ENCODE measurements at regions not wholly inside any gene's neighbourhood (a gene's known extent, or its start where the extent isn't known, plus 50 kb on each side); places are given as distances from the start of the nearest gene placed in this dataset.

DNA sequence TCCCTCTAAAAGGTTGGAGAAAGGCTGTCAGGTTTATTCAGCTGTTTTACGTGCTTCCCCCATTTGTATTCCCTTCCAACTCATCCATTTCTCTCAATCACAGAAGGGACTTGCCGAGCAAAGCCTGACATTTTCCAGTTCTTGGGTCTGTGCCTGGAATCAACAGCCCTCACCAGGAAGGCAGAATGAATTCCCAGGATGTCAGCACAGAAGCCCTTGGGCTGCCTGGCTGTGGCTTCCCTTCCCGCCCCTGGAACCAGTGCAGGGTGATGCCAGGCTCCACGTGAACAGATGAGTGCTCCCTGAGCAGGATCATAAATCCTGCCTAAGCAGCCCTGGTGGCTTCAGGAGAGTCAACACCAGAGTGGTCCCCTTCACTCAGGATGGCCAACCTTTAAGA, 86.1 kb upstream of the CD83 start:
- DNase-seq (ENCODE audit: low spot score) = no peak

DNA sequence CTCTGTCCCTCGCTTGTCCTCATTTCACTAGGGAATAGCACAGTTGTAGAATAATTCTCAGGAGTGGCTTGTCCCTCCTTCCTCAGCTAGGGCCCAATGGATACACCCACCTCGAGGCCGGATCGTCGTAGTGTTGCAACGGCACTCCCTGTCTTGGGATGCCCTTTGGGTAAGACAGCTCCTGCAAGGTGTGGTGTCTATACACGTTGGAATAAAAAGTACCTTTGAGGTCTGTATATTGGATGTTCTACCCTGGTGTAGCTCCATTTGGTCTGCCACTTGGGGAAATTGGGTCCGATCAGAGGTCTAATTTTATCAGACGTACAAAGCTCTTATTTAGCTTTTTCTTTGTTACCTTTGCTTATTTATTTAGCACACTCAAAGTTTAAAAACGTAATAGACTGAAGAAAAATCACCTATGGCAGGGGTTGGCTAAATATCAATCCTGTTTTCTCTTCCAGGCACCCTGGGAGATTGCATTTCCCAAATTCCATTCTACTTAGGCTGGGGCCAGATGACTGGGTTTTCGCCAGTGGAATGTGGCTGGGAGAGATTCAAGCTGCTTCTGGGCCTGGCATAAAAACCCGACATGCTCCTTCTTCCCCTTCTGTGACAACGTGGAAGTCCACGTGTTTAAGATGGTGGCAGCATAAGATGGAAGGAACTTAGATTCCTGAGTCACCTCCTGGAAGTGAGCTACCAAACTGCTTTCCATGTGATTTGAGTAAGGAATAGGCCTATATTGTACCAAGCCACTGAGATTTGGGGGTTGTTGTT, 82.3 kb upstream of the CD83 start:
- DNase-seq (ENCODE audit: low spot score) = no peak

DNA sequence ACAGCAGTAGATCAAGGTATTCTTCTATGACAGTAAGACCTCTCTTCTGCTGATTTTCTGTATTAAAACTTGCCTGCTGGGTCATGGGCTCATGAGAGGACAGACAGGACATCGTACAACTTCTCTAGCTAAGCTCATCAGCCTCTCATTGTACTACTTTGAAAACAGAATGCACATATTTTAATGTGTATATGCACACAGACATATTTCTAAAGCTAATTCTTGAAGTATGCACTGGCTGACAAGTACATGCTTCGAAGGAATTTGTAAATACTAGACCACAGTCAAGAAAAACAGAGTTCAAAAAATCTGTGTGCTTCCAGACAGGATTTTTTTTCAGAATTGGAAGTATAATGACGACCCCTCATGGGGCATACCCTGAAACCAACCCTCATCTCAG, 81.7 kb upstream of the CD83 start:
- no peak for DNase-seq (ENCODE audit: low spot score)

DNA sequence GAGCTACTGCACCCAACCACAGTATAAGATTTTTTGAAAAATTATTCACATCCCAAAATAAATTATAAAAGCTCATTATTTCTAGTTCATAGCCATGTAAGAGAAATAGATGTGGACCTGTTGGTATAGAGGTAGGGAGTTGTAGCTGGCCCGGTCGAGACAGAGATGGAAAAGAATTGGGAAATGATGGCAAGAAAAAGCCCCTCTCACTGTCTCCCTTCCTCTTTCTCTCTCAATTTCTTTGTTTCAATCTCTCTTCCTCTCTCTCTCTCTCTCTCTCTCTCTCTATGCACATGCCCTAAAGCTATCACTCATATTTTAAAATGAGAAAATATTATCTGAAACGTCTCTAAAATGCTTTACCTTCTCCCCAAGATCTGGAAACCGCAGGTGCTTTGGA, 80.7 kb upstream of the CD83 start:
- DNase-seq (ENCODE audit: low spot score) = no peak

DNA sequence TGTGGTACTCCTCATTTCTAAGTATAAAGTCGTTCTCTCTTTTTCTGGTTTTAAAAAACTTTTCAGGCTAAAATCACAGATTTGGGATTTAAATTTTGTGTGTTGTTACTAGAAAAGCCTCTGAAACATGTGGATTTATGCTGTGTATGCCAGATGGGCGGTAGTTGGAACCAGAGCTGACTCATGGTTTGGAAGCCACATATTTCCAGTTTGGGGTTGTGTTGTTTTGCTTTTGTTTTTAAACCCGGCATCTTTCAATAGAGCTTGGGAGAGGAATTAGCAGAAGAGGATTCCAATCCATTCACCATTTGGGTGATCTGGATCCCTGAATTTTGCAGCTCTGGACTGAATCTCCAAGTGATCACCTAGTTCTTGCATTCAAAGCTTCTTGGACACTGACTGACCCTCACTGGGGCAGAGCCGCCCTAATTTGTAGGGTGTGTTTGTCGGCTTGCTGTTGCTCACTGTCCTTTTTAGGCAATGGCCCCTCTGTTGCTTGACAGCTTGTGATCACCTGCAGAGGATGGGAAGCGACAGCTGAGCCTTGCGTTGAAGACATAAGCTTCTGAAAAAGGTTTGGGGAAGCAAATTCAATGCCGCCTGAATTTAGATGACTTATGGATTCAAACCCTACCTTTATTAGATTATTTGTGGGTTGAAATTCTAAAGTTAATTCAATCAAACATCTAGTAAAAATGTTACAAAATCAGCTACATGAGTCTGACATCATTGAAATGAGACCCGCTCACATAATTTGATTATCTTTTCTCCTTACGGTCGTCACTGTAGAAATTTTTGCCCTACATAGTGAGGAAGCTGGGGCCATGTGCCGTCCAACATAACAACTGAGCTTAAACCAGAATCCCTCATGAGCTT, 79.9 kb upstream of the CD83 start:
- DNase-seq (ENCODE audit: low spot score) = peak; percentile 3

DNA sequence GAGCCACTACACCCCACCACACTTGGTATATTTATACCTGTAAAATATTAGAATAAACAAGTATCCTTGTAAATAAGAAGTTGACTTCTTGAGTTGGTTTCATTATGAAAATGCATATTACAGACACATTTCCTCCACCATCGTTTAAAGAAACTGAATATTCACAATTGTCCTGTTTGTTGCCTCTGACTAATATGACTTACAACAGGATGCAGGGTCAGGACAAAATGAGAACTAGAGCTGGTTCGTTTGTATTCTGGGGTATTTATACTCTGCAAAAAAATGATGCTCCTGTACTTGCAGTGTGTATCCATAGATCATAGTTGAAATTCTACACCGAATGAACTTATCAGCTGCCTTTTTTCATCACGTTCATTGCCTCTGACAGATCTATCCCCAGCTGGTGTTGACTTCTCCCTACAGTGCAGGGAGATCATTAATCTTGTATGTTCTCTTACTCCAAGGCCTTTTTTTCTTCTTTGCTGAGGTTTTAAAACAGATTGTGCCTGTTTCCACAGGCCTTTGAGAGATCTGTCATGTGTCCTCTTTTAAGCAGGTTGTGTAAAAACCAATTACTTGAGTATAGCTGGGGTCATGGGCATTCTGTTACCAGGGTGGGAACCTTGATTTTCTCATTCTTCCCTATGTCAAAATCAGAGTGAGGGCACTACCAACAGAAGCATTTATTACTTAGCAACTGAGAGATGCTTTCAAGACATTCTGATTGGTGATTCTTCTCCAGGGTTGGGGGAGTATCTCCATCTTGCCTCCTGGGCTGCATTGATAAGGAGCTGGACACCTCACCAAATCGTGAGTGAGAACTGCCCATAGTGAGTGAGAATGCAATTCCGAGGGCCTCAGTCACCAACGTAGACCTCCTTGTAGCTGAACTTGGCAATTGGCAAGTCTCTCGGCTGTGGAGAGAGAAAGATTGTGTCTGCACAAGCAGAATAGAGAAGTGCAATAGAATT, 78.8 kb upstream of the CD83 start:
- DNase-seq (ENCODE audit: low spot score) = no peak

DNA sequence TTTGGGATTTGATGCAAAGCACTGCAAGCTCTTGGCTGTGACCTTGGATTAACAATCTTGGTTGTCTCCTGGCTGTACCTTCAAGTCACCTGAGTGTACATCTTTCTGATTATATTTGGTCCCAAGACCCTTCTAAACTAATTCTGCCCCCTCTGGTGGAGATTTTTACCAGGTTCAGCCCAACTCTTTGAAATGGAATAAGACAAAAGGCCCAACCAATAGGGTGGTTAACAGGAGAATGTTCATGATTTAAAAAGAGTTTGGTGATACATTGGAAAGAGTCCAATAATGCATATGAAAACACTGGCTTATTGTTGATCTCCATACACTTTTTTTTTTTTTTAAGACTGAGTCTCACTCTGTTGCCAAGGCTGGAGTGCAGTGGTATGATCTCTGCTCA, 77.5 kb upstream of the CD83 start:
- no peak for DNase-seq (ENCODE audit: low spot score)

DNA sequence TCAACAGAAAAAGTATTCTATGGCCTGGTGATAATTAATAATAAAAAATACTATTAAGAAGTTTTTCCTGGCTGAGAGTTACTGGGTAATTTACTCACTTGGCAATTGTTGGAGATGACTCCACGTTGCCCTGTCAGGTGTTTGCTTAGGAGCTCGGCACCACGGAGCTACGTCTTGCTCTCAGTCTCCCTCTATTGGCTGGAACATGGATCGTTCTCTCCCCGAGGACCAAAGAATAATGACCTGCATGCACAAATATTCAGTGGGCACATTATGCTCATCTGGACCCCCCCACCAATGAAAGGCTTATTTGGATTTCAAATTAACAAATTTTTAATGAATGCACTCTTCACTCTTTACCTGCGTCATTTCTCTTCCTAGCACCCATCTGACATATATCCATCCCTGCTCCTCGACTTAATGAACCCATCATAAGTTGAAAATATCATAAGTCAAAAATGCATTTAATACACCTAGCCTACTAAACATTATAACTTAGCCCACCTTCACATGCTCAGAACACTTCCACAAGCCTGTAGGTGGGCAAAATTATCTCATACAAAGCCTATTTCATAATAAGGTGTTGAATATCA, 71.0 kb upstream of the CD83 start:
- peak; percentile 23 for DNase-seq (ENCODE audit: low spot score)

DNA sequence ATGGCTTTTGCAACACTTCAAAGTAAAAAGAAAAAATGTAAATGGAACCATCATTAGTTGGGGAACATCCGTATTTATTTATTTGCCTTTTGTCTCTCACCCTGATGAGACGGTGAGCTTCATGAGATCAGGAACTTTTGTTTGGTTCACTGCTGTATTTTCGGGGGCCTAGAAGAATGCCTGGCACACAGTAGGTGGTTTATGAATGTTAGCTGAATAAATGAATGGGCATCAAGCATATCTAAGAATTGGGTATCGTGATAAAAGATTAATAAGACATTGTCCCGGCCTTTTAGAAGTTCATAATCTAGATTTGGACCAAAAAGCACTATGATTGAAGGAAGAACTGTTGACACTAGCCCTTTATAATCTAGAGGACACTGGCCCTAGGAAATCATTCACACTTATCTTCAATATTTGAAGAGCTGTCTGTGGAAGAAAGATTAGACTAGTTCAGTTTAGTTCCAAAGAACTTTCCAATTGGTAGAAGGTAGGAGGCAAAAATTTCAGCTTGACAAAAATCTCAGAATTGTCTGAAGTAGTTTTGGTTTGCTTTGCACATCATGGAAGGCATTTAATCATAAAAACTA, 70.3 kb upstream of the CD83 start:
- DNase-seq (ENCODE audit: low spot score) = no peak

DNA sequence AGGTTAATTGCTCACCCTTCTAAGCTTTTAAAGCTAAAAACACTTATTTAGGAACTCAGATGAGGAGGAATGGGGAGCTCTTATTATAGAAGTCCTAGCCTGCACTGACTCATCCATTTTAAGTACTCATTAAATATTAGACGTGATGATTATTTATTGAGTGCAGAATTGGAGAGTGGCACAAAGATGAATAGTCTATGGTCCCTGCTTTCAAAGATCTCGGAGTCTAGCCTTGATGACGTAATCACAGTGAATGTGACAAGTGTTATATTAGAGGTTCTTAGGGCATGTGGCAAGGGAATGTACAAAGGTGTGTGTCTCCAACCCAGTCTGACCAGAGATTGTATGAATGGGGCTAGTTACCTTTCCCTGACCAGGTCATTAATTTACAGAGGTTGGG, 68.7 kb upstream of the CD83 start:
- no peak for DNase-seq (ENCODE audit: low spot score)

DNA sequence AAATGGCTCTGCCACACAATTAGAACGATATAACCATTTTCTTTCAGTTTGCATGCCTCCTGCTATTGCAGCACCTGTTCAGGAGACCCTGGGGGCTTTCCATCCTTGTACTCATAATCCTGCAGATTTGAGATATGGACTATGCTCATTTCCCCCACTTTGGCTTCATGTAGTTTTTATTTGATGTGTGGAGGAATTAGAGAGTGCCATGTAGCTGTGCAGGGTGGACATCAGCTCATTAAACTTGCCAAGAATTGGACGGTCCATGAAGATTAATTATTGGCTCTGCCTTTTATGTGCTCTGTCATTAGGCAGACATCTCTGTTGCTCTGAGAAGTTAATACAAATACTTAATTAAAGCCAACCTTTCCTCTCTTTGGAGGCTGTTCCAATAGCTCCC, 66.2 kb upstream of the CD83 start:
- no peak for DNase-seq (ENCODE audit: low spot score)

DNA sequence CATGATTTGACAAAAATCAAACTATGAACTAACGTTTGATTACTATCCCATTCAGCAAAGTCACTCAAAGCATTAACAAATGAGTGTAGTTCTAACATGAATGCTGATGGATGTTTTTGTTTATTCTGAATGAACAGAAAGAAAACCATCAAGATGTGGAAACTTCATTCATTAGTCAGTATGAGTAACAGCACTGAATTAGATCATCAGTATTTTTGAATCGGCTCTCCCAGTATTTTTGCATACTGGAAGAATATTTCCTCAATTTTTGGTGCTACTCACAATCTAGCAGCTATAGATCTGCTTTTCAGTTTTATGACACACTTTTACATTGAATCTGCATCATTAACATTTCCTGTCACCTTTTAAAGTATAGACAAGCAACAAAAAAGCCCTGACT, 63.8 kb upstream of the CD83 start:
- DNase-seq (ENCODE audit: low spot score) = no peak

DNA sequence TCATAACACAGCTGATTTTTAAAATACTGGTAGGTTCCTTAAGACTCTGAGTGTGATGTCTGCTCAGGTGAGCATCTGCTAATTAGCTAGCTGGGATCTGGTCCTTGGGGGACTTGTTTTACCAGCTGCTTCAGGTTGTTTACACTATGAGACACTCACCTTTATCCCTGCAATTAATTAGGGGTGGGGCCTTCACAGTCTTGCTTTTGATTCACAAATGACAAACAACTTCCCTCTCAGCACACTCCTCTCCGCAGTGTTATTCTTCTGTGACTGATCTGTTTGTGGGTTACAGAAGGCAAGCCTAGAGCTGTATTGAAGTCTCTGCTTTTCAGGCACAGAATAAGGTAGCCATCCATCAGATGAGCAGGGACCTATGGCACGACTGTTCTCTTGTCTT, 62.0 kb upstream of the CD83 start:
- DNase-seq (ENCODE audit: low spot score) = no peak

DNA sequence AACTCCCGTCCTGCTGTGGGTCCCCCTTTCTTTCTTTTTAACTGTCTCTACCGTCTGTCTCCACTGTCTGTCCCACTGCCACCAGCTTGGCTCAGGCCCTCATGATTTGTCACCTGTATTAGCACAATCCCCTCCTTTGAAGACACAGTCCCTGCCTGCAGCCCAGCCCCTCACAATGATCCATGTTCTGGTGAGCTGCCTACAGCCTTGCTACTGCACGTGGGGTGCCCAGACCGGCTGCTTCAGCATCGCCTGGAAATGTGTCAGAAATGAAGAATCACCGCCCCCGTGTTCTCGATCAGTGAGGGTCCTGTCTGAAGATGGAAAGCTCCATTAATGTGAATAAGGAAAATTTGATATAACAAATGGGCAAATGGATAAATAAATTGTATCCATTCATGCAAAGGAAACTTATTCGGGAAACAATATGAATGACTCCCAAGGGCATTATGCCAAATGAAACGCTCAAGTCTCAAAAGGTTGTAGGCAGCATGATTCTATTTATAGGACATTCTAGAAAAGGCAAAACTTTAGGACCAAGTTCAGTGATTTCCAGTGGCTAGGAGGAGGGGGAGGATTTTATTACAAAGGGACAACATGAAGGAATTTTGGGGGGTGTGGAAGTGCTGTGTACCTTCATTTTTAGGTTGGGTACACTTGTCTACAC, 59.4 kb upstream of the CD83 start:
- DNase-seq (ENCODE audit: low spot score) = no peak

DNA sequence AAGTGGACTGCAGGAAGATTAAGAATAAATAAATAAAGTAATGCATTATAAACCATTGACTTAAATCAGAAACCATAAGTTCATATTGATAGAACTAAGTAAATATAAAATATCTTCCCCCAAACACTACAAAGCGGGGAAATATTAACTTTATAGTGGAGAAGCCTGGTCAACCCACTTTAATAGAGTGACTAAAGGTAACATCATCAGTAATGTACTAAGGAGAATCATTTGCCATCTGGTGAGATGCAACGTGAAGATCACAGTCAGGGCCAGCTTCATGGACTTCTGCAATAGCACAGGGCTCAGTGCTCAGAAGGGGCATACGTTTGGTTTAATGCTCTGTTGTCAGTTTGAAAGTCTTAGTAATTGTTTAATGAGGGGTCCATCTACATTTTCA, 58.8 kb upstream of the CD83 start:
- no peak for DNase-seq (ENCODE audit: low spot score)

DNA sequence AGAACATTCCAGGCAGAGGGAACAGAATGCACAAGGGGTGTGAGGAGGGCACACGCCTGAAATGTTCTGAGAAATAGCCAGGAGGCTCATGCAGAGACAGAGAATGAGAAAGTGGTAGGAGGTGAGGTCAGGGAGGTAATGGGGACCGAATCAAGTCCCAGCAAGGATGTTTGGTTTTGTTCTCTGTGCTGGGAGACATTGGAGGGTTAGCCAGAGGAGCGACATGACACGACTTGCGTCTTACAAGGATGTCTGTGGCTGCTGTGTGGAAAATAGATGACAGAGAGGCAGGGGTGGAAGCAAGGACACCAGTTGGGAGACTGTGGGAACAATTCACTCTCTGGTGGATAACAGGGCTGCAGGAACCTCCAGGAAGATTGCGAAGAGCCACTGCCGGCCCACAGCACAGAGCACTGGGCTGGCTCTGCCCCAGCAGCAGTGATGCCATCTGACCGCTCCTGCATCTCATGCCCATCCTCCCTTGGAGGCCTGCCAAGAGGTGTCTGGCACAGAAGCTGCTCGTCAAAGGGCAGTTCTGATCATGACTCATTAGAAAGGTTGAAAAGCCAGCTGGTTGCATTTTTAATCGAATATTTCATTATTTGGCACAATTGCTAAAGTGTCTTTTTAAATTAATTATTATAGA, 57.7 kb upstream of the CD83 start:
- peak; percentile 29 for DNase-seq (ENCODE audit: low spot score)

DNA sequence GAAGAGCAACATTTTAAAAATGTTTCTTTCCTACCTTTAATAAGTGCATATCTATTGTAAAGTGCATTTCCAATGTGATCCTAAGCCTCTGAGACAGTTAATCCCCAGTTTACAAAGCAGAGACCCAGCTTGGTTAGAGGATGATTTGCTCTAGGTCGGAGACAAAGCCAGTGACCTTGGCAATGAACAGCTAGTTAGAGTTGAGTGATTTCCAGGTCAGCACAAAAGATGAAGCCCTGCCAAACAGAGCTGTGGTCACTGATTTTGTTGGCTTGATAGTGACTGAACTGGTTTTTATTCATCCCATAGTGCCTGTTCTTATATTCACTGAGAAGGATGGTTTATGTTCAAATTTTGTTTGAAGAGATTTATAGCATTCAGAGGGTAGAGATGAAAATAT, 56.6 kb upstream of the CD83 start:
- no peak for DNase-seq (ENCODE audit: low spot score)

DNA sequence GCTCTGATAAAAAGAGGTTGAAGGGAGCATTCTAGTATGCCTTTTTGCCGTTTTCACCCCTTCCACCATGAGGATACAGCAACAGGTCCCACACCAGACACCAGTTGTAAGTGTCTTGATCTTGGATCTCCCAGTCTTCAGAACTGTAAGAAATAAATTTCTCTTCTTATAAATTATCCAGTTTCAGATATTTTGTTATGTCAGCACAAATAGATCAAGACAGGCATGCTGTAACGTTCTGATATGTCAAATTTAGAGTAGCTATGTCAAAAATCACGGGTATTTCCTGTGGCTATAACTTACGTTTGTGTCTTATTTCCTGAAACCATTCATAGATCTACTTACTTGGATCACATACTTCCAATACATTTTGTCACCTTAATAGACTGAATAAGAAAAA, 55.9 kb upstream of the CD83 start:
- DNase-seq (ENCODE audit: low spot score) = no peak

DNA sequence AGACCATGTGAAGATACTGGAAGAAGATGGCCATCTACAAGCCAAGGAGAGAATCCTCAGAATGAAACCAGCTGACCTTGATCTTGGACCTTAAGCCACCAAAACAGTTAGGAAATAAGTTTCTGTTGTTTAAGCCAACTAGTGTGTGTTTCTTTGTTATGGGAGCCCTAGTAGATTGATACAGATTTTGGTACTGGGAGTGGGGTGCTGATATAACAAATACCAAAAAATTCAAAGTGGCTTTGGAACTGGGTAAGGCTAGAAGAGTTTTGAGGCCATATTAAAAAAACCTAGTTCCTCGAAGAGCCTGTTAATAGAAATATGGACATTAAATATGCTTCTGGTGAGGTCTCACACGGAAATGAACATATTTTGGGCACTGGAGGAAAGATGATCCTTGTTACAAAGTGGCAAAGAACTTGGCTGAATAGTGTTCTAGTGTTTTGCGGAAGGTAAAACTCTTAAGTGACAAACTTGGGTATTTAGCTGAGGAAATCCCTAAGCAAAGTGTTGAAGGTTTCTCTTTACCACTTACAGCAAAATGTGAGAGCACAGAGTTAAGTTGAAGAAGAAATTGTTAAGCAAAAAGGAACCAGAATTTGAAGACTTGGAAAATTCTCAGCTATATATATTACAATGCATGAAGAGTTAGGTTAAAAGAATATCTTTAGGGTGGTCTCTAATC, 55.1 kb upstream of the CD83 start:
- no peak for DNase-seq (ENCODE audit: low spot score)

DNA sequence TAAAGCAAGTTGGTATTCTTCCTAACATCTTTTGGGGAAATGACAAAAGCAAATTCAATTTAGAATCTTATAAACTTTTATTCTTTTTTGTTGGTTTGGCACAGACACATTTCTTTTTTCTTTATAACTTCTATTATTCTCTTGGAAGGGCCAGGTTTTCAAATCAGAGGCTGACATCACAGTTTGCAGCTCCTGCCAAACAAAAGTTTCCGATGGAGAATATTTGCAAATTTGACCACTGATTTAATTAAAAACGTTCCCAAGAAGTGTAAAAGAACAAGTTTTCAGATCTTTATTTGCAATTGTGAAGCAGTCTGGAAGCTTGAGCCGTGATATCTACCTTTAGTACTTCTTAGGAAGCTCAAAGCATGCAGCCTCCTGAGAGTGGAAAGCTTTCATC, 53.8 kb upstream of the CD83 start:
- DNase-seq (ENCODE audit: low spot score) = no peak
